ENCODE measurements at regions not wholly inside any gene's neighbourhood (a gene's known extent, or its start where the extent isn't known, plus 50 kb on each side); places are given as distances from the start of the nearest gene placed in this dataset.

- TF ChIP-seq POLR2AphosphoS5 (IDR thresholded peaks at IDR 0.05) (no peak), CTCF (IDR thresholded peaks at IDR 0.05) (no peak)
Observed at GRCh38 chr15:95693917-95694316, 636.6 kb upstream of the NR2F2 start.
